IMR-90 (cell line): ENCODE measurements at regions not wholly inside any gene's neighbourhood (a gene's known extent, or its start where the extent isn't known, plus 50 kb on each side); places are given as distances from the start of the nearest gene placed in this dataset.

Experiments used
- ATAC-seq: fragments of 200-7000 bp; cut with Tn5 transposase; 2 replicates; pipeline ENCODE4 v1.9.1; 2020; ENCODE audit warnings: low read depth, mild to moderate bottlenecking, moderate library complexity
- BruUV-seq: library from RNA; stranded (reverse); fragments of 400-500 nt; replicated peaks from 2 replicates; lab custom pipeline; 2021; lab: Mats Ljungman, UMichigan
- CTCF ChIA-PET: fragments of 300-600 bp; formaldehyde crosslinking; extraction: SDS; loops from one replicate; lab custom pipeline; 2021; ENCODE audit warnings: antibody characterized with exemption; lab: Yijun Ruan, JAX
- POLR2A ChIA-PET: fragments of 300-600 bp; sonication (Branson Sonifier 250); formaldehyde crosslinking; loops from one replicate; lab custom pipeline; 2022; ENCODE audit warnings: antibody characterized with exemption; ENCODE audit not compliant: unreplicated experiment; lab: Charles Lee
- DNase-seq: peaks from one replicate; pipeline ENCODE4 v3.0.0; 2013
- H2AFZ ChIP-seq: replicated peaks from 2 replicates; pipeline ENCODE3; 2013; ENCODE audit warnings: low read length, mild to moderate bottlenecking; ENCODE audit not compliant: poor library complexity
- H2AK5ac ChIP-seq: 2 replicates; pipeline ENCODE4 v1.6.1; 2013; ENCODE audit warnings: low read depth, low read length, inconsistent platforms
- H2AK9ac ChIP-seq: replicated peaks from 2 replicates; pipeline ENCODE3; 2013; ENCODE audit warnings: mild to moderate bottlenecking, low read depth, low read length, moderate library complexity; ENCODE audit not compliant: poor library complexity
- H2BK120ac ChIP-seq: 2 replicates; pipeline ENCODE4 v1.6.1; 2013; ENCODE audit warnings: low read depth, low read length, inconsistent platforms
- H2BK15ac ChIP-seq: 3 replicates; pipeline ENCODE4 v1.6.1; 2013; ENCODE audit warnings: low read depth, low read length, inconsistent platforms
- H2BK20ac ChIP-seq: 2 replicates; pipeline ENCODE4 v1.6.1; 2013; ENCODE audit warnings: low read depth, mild to moderate bottlenecking, inconsistent platforms, low read length, moderate library complexity
- H2BK5ac ChIP-seq: 2 replicates; pipeline ENCODE4 v1.6.1; 2013; ENCODE audit warnings: mild to moderate bottlenecking, low read depth, low read length, inconsistent platforms; ENCODE audit not compliant: poor library complexity, severe bottlenecking
- H3K14ac ChIP-seq: replicated peaks from 2 replicates; pipeline ENCODE4 v1.6.1; 2013; ENCODE audit warnings: low read depth, low read length, inconsistent platforms
- H3K18ac ChIP-seq: 2 replicates; pipeline ENCODE4 v1.6.1; 2013; ENCODE audit warnings: low read depth, low read length, control low read depth
- H3K23ac ChIP-seq: 2 replicates; pipeline ENCODE4 v1.6.1; 2013; ENCODE audit warnings: low read depth, low read length, inconsistent platforms
- H3K27ac ChIP-seq: 2 replicates; pipeline ENCODE4 v1.5.1; 2013; ENCODE audit warnings: mild to moderate bottlenecking, control low read depth, low read length; ENCODE audit not compliant: insufficient read depth
- H3K27me3 ChIP-seq: 2 replicates; pipeline ENCODE4 v1.6.1; 2013; ENCODE audit warnings: low read length; ENCODE audit not compliant: control insufficient read depth, insufficient read depth
- H3K36me3 ChIP-seq: 2 replicates; pipeline ENCODE4 v1.6.1; 2013; ENCODE audit warnings: low read length, mixed read lengths; ENCODE audit not compliant: control insufficient read depth, insufficient read depth
- H3K4ac ChIP-seq: 2 replicates; pipeline ENCODE4 v1.6.1; 2013; ENCODE audit warnings: low read depth, low read length, inconsistent platforms
- H3K4me1 ChIP-seq: 2 replicates; pipeline ENCODE4 v1.6.1; 2013; ENCODE audit warnings: low read length, mixed read lengths; ENCODE audit not compliant: control insufficient read depth, insufficient read depth
- H3K4me2 ChIP-seq: 2 replicates; pipeline ENCODE4 v1.6.1; 2013; ENCODE audit warnings: low read depth, mild to moderate bottlenecking, control low read depth, low read length, moderate library complexity
- H3K4me3 ChIP-seq: 2 replicates; pipeline ENCODE4 v1.5.1; 2013; ENCODE audit warnings: low read depth, mild to moderate bottlenecking, control low read depth, low read length, moderate library complexity; ENCODE audit not compliant: insufficient read depth
- H3K56ac ChIP-seq: 2 replicates; pipeline ENCODE4 v1.6.1; 2013; ENCODE audit warnings: low read length, inconsistent platforms; ENCODE audit not compliant: insufficient read depth; ENCODE audit errors: extremely low read depth
- H3K79me1 ChIP-seq, 2 experiments: 2 replicates each; pipeline ENCODE4 v1.6.1; 2013; ENCODE audit warnings: low read length in 2 of 2, inconsistent platforms in 1 of 2, low read depth in 1 of 2
- H3K9ac ChIP-seq: 2 replicates; pipeline ENCODE4 v1.6.1; 2013; ENCODE audit warnings: low read depth, low read length, control low read depth
- H3K9me1 ChIP-seq: 2 replicates; pipeline ENCODE4 v1.6.1; 2013; ENCODE audit warnings: low read length, inconsistent platforms; ENCODE audit not compliant: insufficient read depth
- H3K9me3 ChIP-seq: 2 replicates; pipeline ENCODE4 v1.6.1; 2013; ENCODE audit warnings: low read length; ENCODE audit not compliant: control insufficient read depth, insufficient read depth
- H4K20me1 ChIP-seq: 2 replicates; pipeline ENCODE4 v1.6.1; 2013; ENCODE audit warnings: low read length, inconsistent platforms; ENCODE audit not compliant: insufficient read depth
- H4K5ac ChIP-seq: 2 replicates; pipeline ENCODE4 v1.6.1; 2013; ENCODE audit warnings: mild to moderate bottlenecking, low read depth, low read length, control low read depth
- H4K8ac ChIP-seq, 2 experiments: 2 replicates each; pipeline ENCODE4 v1.6.1; 2013; ENCODE audit warnings: low read depth in 2 of 2, low read length in 2 of 2, control low read depth in 1 of 2, inconsistent platforms in 1 of 2
- H4K91ac ChIP-seq: 2 replicates; pipeline ENCODE4 v1.6.1; 2013; ENCODE audit warnings: low read depth, low read length, inconsistent platforms; ENCODE audit not compliant: insufficient read depth
- CEBPB ChIP-seq: IDR thresholded peaks from 2 replicates; pipeline ENCODE4 v1.6.1; 2012; ENCODE audit warnings: low read depth, low read length, improper control_type of control experiment
- CHD1 ChIP-seq: IDR thresholded peaks from 2 replicates; pipeline ENCODE4 v1.6.1; 2012; ENCODE audit warnings: low read depth, low read length, improper control_type of control experiment
- ELK1 ChIP-seq: fragments of 150-350 bp; IDR thresholded peaks from 2 replicates; pipeline ENCODE4 v1.6.1; 2016; ENCODE audit warnings: low read depth, mild to moderate bottlenecking, low read length, moderate library complexity, borderline replicate concordance
- FOS ChIP-seq: fragments of 150-350 bp; IDR thresholded peaks from 2 replicates; pipeline ENCODE4 v1.6.1; 2016; ENCODE audit warnings: low read depth, low read length
- MAFK ChIP-seq: IDR thresholded peaks from 2 replicates; pipeline ENCODE4 v1.6.1; 2012; ENCODE audit warnings: low read depth, low read length, improper control_type of control experiment
- MAZ ChIP-seq: IDR thresholded peaks from 2 replicates; pipeline ENCODE4 v1.6.1; 2012; ENCODE audit warnings: low read depth, mild to moderate bottlenecking, low read length, improper control_type of control experiment, moderate library complexity, borderline replicate concordance
- NFE2L2 ChIP-seq: fragments of 150-350 bp; IDR thresholded peaks from 2 replicates; pipeline ENCODE4 v1.6.1; 2016; ENCODE audit warnings: low read depth, mild to moderate bottlenecking, low read length
- POLR2A ChIP-seq: IDR thresholded peaks from 2 replicates; pipeline ENCODE4 v1.6.1; 2012; ENCODE audit warnings: mild to moderate bottlenecking, low read depth, low read length
- RAD21 ChIP-seq: IDR thresholded peaks from 2 replicates; pipeline ENCODE4 v1.6.1; 2012; ENCODE audit warnings: low read length, improper control_type of control experiment
- RCOR1 ChIP-seq: IDR thresholded peaks from 2 replicates; pipeline ENCODE4 v1.6.1; 2012; ENCODE audit warnings: mild to moderate bottlenecking, low read length, improper control_type of control experiment; ENCODE audit not compliant: insufficient replicate concordance
- SMC3 ChIP-seq: fragments of 150-350 bp; IDR thresholded peaks from 2 replicates; pipeline ENCODE4 v1.6.1; 2016; ENCODE audit warnings: low read depth, mild to moderate bottlenecking, antibody characterized with exemption, low read length, moderate library complexity
- WGBS, 2 experiments: methylation state at CpG; one replicate each; pipeline versions ENCODE4 v1.1.5 to v1.1.7; 2013; ENCODE audit warnings: missing lambda C conversion rate in 2 of 2; ENCODE audit not compliant: insufficient read length in 1 of 2; ENCODE audit errors: extremely low coverage in 2 of 2; 5-methylcytosine and 5-hydroxymethylcytosine counted together
- dilution Hi-C: fragments of 300-500 bp; cut with HindIII; formaldehyde crosslinking; loops from one replicate; pipeline ENCODE4 v1.14.3; 2018; ENCODE audit warnings: low sequenced_read_pairs; ENCODE audit not compliant: unreplicated experiment
- in situ Hi-C: fragments of 300-500 bp; cut with MboI; formaldehyde crosslinking; loops from 3 replicates; pipeline ENCODE4 v1.14.3; 2019; ENCODE audit warnings: low sequenced_read_pairs, inconsistent platforms, mixed read lengths
- intact Hi-C: fragments of 100-400 bp; cut with micrococcal nuclease; formaldehyde crosslinking; loops from 2 replicates; pipeline ENCODE4 v1.10.0; 2022
- TF ChIP-seq, protein P1 (sequence below): conservative IDR thresholded peaks from 2 replicates; pipeline ENCODE4 v1.5.1; 2012; ENCODE audit warnings: mild to moderate bottlenecking, low read depth, low read length, improper control_type of control experiment

DNA sequence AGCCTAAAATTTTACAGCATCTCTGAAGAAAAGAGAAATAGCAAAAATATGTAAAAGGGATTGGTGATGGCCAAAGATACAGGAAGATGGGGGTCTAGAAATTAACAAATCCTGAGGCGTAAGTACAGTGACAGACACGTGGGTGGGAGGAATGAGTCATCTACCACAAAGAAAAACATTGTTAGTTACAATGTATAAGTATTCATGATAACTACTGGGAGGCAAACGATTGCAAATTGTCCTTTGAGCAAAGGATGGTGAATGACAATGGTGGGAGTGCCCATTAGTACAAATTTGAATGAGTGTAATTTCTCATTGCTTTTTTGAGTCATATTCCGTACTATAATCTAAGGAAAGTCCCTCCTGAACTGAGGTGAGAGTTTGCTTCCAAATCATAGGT, 809.0 kb upstream of the FAM98A start:
- Histone ChIP-seq H3K4me2 (no peak overlapping the region), H3K36me3 (no peaks in the 10 kb centered on the region), H3K9ac (no peak overlapping the region), H3K27ac (no peak overlapping the region), H3K4me3 (no peak overlapping the region), H3K79me1 (no peaks in the 10 kb centered on the region), H3K9me1 (no peaks in the 10 kb centered on the region), H3K4ac (no peak overlapping the region), H2AK9ac (no peak overlapping the region), H2BK15ac (no peak overlapping the region), H3K56ac (no peak overlapping the region), H3K23ac (no peak overlapping the region), H2BK5ac (no peak overlapping the region), H4K8ac (no peak overlapping the region), H3K14ac (no peak overlapping the region), H3K9me3 (no peaks in the 10 kb centered on the region; the same call in none of the 2 replicates), H2AK5ac (no peak overlapping the region), H2AFZ (no peak overlapping the region), H3K4me1 (no peaks in the 10 kb centered on the region), H4K5ac (no peak overlapping the region), H3K27me3 (no peaks in the 10 kb centered on the region), H2BK20ac (no peak overlapping the region), H2BK120ac (no peak overlapping the region), H4K20me1 (no peaks in the 10 kb centered on the region), H4K91ac (no peak overlapping the region), H3K18ac (no peak overlapping the region)
- no CpG with 5 or more reads among the region's 4 CpGs for WGBS, 2 experiments
- intact Hi-C loops (no loop called here), in situ Hi-C loops (no loop called here), dilution Hi-C loops (no loop called here)
- POLR2A ChIA-PET, result no interaction called here
- ATAC-seq (no peak), DNase-seq (no peak)
- CTCF ChIA-PET, result no interaction called here
- no TSS peak for BruUV-seq
- TF ChIP-seq ELK1 (no peak), CEBPB (no peak), FOS (no peak), POLR2A (no peak), MAFK (no peak), CHD1 (no peak), RCOR1 (no peak), RAD21 (no peak), NFE2L2 (no peak), SMC3 (no peak), MAZ (no peak)
- TF ChIP-seq, protein P1, sequence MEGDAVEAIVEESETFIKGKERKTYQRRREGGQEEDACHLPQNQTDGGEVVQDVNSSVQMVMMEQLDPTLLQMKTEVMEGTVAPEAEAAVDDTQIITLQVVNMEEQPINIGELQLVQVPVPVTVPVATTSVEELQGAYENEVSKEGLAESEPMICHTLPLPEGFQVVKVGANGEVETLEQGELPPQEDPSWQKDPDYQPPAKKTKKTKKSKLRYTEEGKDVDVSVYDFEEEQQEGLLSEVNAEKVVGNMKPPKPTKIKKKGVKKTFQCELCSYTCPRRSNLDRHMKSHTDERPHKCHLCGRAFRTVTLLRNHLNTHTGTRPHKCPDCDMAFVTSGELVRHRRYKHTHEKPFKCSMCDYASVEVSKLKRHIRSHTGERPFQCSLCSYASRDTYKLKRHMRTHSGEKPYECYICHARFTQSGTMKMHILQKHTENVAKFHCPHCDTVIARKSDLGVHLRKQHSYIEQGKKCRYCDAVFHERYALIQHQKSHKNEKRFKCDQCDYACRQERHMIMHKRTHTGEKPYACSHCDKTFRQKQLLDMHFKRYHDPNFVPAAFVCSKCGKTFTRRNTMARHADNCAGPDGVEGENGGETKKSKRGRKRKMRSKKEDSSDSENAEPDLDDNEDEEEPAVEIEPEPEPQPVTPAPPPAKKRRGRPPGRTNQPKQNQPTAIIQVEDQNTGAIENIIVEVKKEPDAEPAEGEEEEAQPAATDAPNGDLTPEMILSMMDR, result no peak
